OCI-LY7 (cell line): ENCODE measurements at regions not wholly inside any gene's neighbourhood (a gene's known extent, or its start where the extent isn't known, plus 50 kb on each side); places are given as distances from the start of the nearest gene placed in this dataset.

Source experiments
- BruUV-seq: library from RNA; stranded (reverse); fragments of 400-500 nt; replicated peaks from 2 replicates; lab custom pipeline; 2021; lab: Mats Ljungman, UMichigan
- CTCF ChIA-PET: fragments of 300-600 bp; sonication (Branson Sonifier 250); formaldehyde crosslinking; loops from one replicate; lab custom pipeline; 2022; ENCODE audit warnings: antibody characterized with exemption; ENCODE audit not compliant: unreplicated experiment; lab: Charles Lee
- POLR2A ChIA-PET: fragments of 300-600 bp; sonication (Branson Sonifier 250); formaldehyde crosslinking; loops from one replicate; lab custom pipeline; 2022; ENCODE audit warnings: antibody characterized with exemption; lab: Charles Lee
- DNase-seq: peaks from one replicate; pipeline ENCODE4 v3.0.0-alpha.2; 2015; ENCODE audit warnings: low spot score
- H2AFZ ChIP-seq: fragments of 200-600 bp; sonication (generic), shearing (Covaris generic); 2 replicates; pipeline ENCODE4 v1.6.1; 2014; ENCODE audit warnings: mild to moderate bottlenecking, antibody characterized with exemption, low read length, moderate library complexity
- H3K27ac ChIP-seq: fragments of 200-600 bp; sonication (generic); 2 replicates; pipeline ENCODE4 v1.5.1; 2014; ENCODE audit warnings: mixed run types, low read depth, mild to moderate bottlenecking, moderate library complexity, low read length, inconsistent platforms; ENCODE audit not compliant: poor library complexity, severe bottlenecking
- H3K36me3 ChIP-seq: fragments of 200-600 bp; sonication (generic); 2 replicates; pipeline ENCODE4 v1.6.1; 2014; ENCODE audit warnings: mild to moderate bottlenecking, antibody characterized with exemption, low read length, moderate library complexity, mixed read lengths; ENCODE audit not compliant: insufficient read depth
- H3K4me1 ChIP-seq: fragments of 200-600 bp; sonication (generic); 2 replicates; pipeline ENCODE4 v1.5.1; 2014; ENCODE audit warnings: mild to moderate bottlenecking, low read length; ENCODE audit not compliant: insufficient read depth, poor library complexity, severe bottlenecking
- H3K4me2 ChIP-seq: fragments of 200-600 bp; sonication (generic); 2 replicates; pipeline ENCODE4 v1.6.1; 2014; ENCODE audit warnings: mild to moderate bottlenecking, low read length
- H3K4me3 ChIP-seq: fragments of 200-600 bp; sonication (generic); 2 replicates; pipeline ENCODE4 v1.5.1; 2014; ENCODE audit warnings: mild to moderate bottlenecking, low read depth, low read length; ENCODE audit not compliant: poor library complexity, severe bottlenecking
- H3K79me2 ChIP-seq: fragments of 200-600 bp; sonication (generic); 2 replicates; pipeline ENCODE4 v1.6.1; 2016; ENCODE audit warnings: low read depth, mild to moderate bottlenecking, low read length, moderate library complexity, mixed read lengths; ENCODE audit not compliant: insufficient read depth
- H3K9me2 ChIP-seq: fragments of 200-600 bp; sonication (generic); 2 replicates; pipeline ENCODE4 v1.6.1; 2016; ENCODE audit warnings: mild to moderate bottlenecking, low read length, mixed read lengths; ENCODE audit not compliant: insufficient read depth
- H3K9me3 ChIP-seq: fragments of 200-600 bp; sonication (generic); 2 replicates; pipeline ENCODE4 v1.6.1; 2014; ENCODE audit warnings: mild to moderate bottlenecking, mixed run types, low read length, mixed read lengths
- H4K20me1 ChIP-seq: fragments of 200-600 bp; sonication (generic); 2 replicates; pipeline ENCODE4 v1.6.1; 2014; ENCODE audit warnings: mild to moderate bottlenecking, antibody characterized with exemption, low read length, moderate library complexity, mixed read lengths; ENCODE audit not compliant: insufficient read depth
- CTCF ChIP-seq: fragments of 200-600 bp; sonication (generic); conservative IDR thresholded peaks from 2 replicates; pipeline ENCODE4 v1.5.1; 2014; ENCODE audit warnings: mild to moderate bottlenecking, antibody characterized with exemption, low read length, moderate library complexity, mixed read lengths
- EZH2phosphoT487 ChIP-seq: fragments of 200-600 bp; sonication (generic); IDR thresholded peaks from 2 replicates; pipeline ENCODE4 v1.6.1; 2018; ENCODE audit warnings: low read depth, borderline replicate concordance, mild to moderate bottlenecking, mixed run types, antibody characterized with exemption, low read length, moderate library complexity, mixed read lengths
- intact Hi-C: fragments of 100-400 bp; cut with micrococcal nuclease; formaldehyde crosslinking; loops from one replicate; pipeline ENCODE4 v1.10.0; 2022; ENCODE audit not compliant: unreplicated experiment

GRCh38 chr2:175575346-175576258 lies 394.1 kb upstream of the ATP5MC3 start:
- POLR2A ChIA-PET = interaction anchor here (0.6 to 2.7 kb wide), 3 partner anchors 16 to 1317 kb away, joined by 3 to 7 read pairs (median 3); no protein-coding TSS in a partner anchor
- no peak for TF ChIP-seq EZH2phosphoT487
- no peak for TF ChIP-seq CTCF
- intact Hi-C loops = no loop called here
- Histone ChIP-seq H3K9me2 (no peaks in the 10 kb centered on the region), H3K27ac (no peak overlapping the region), H3K4me2 (no peak overlapping the region), H3K9me3 (no peaks in the 10 kb centered on the region), H3K4me1 (no peaks in the 10 kb centered on the region), H4K20me1 (no peaks in the 10 kb centered on the region), H3K79me2 (no peaks in the 10 kb centered on the region), H3K4me3 (no peak overlapping the region), H2AFZ (no peak overlapping the region), H3K36me3 (no peaks in the 10 kb centered on the region)
- no peak for DNase-seq
- no TSS peak for BruUV-seq
- CTCF ChIA-PET = interaction anchor here (0.6 kb wide), 1 partner anchor 29 kb away, joined by 3 read pairs; no protein-coding TSS in a partner anchor

GRCh38 chr2:175574069-175574468 lies 392.6 kb upstream of the ATP5MC3 start:
- no TSS peak for BruUV-seq
- TF ChIP-seq CTCF (no peak), EZH2phosphoT487 (no peak)

More at GRCh38 chr2:175574069-175574468, 392.6 kb upstream of the ATP5MC3 start:
- H3K4me3 ChIP-seq = no peak overlapping the region
- no peaks in the 10 kb centered on the region for H3K4me1 ChIP-seq
- H3K4me2 ChIP-seq = no peak overlapping the region
- ChIA-PET POLR2A (interaction anchor here (0.6 to 2.7 kb wide), 3 partner anchors 16 to 20 kb away, joined by 3 to 7 read pairs (median 3); no protein-coding TSS in a partner anchor), CTCF (no interaction called here)
- H3K9me2 ChIP-seq = no peaks in the 10 kb centered on the region
- H2AFZ ChIP-seq = no peak overlapping the region
- H3K9me3 ChIP-seq = no peaks in the 10 kb centered on the region
- no peak for DNase-seq
- H4K20me1 ChIP-seq = no peaks in the 10 kb centered on the region
- intact Hi-C loops = no loop called here
- no peaks in the 10 kb centered on the region for H3K79me2 ChIP-seq
- no peak overlapping the region for H3K27ac ChIP-seq
- no peaks in the 10 kb centered on the region for H3K36me3 ChIP-seq
